ENCODE measurements at regions not wholly inside any gene's neighbourhood (a gene's known extent, or its start where the extent isn't known, plus 50 kb on each side); places are given as distances from the start of the nearest gene placed in this dataset.

DNA sequence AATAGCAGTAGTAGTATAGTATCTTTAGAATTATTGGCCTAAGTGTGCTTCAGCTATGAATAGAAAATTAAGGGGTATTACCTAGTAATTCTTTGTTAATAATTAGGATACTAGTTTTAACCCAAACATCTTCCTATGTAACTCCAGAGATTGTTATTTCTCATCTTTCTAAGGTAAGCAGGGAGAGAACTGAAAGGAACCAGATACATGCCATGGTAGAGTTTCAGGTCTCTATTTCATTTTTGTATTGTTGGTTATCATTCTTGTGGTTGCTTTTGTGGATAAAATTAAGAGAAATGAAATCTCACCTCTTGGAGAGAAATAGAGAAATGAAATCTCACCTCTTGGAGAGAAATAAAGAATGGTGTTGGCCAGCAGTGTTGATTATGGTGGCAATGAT lies 597.1 kb upstream of the CT83 start:
- Histone ChIP-seq H3K27me3 (ENCODE audit: control insufficient read depth, insufficient read depth, low read length) (no peaks in the 10 kb centered on the region), H3K4me3 (ENCODE audit: low read depth, low read length) (no peak overlapping the region), H3K36me3 (ENCODE audit: control insufficient read depth, insufficient read depth, low read length) (no peaks in the 10 kb centered on the region)
- TF ChIP-seq, protein P1, sequence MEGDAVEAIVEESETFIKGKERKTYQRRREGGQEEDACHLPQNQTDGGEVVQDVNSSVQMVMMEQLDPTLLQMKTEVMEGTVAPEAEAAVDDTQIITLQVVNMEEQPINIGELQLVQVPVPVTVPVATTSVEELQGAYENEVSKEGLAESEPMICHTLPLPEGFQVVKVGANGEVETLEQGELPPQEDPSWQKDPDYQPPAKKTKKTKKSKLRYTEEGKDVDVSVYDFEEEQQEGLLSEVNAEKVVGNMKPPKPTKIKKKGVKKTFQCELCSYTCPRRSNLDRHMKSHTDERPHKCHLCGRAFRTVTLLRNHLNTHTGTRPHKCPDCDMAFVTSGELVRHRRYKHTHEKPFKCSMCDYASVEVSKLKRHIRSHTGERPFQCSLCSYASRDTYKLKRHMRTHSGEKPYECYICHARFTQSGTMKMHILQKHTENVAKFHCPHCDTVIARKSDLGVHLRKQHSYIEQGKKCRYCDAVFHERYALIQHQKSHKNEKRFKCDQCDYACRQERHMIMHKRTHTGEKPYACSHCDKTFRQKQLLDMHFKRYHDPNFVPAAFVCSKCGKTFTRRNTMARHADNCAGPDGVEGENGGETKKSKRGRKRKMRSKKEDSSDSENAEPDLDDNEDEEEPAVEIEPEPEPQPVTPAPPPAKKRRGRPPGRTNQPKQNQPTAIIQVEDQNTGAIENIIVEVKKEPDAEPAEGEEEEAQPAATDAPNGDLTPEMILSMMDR (IDR thresholded peaks at IDR 0.05; ENCODE audit: insufficient read depth, low read length, poor library complexity, severe bottlenecking): no peak
- no peak for DNase-seq (ENCODE audit: low read depth)

DNA sequence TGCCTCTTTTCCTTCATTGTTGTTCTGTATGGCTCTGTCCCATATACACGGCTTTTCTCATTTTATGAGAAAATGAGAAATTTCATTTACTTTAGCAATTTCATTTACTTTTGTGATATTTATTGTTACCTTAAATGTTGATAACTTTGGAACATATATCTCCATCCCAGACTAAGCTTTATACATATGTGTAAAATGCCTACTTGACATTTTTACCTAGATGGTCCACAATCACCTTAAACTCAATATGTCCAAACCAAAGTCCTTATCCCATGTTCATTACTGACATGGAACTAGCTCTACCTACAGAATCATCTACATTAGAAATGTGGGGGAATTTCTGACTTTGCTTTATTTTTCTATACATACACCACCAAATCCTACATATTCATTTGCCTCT lies 590.5 kb upstream of the CT83 start:
- no peaks in the 10 kb centered on the region for H3K27me3 ChIP-seq (ENCODE audit: control insufficient read depth, insufficient read depth, low read length)
- H3K36me3 ChIP-seq (ENCODE audit: control insufficient read depth, insufficient read depth, low read length): no peaks in the 10 kb centered on the region
- no peak overlapping the region for H3K4me3 ChIP-seq (ENCODE audit: low read depth, low read length)
- TF ChIP-seq, protein P1 (IDR thresholded peaks at IDR 0.05; ENCODE audit: insufficient read depth, low read length, poor library complexity, severe bottlenecking): no peak
- no peak for DNase-seq (ENCODE audit: low read depth)

DNA sequence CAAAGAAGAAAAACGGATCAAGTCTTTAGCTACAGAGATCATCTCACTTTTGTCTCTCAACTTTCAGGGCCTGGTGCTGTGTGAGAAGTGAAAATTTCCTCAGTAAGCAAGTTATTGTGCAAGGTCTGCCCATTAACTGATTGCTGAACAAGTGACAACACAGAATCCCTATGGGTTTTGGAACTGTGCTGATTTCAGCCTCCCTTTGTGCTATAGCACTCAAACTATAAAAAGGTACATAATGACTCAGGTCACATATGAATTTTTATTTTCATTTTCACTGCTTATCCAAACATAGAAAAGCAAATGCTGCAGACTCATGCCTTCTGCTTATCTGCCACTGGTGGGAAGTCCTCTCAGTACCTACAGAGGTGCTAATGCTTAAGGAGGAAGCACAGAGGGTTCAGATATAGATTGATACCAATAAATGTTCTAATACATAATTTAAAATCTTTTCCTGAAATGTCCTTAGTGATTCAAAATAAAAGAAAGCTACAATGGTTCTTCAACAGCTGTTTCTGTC lies 576.2 kb upstream of the CT83 start:
- H3K4me3 ChIP-seq (ENCODE audit: low read depth, low read length): no peak overlapping the region
- TF ChIP-seq, protein P1 (IDR thresholded peaks at IDR 0.05; ENCODE audit: insufficient read depth, low read length, poor library complexity, severe bottlenecking): no peak
- H3K27me3 ChIP-seq (ENCODE audit: control insufficient read depth, insufficient read depth, low read length): no peaks in the 10 kb centered on the region

DNA sequence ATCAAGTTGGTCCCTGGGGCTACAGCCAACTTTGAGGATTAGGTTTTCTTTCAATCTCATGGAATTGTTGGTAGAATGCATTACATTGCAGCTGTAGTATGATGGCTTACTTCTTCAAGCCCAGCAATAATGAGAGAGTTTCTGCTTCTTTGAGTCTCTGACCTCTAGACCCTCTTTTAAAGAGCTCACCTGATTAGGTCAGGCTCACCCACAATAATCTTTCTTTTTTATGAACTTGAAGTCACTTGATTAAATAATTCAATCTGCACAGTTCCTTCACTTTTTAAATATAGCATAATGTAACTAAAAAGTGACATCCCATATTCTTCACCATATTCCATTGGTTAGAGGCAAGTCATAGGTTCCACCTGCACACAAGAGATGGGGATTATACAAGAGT lies 547.5 kb upstream of the CT83 start:
- H3K36me3 ChIP-seq (ENCODE audit: control insufficient read depth, insufficient read depth, low read length): no peaks in the 10 kb centered on the region
- H3K27me3 ChIP-seq (ENCODE audit: control insufficient read depth, insufficient read depth, low read length): no peaks in the 10 kb centered on the region
- no peak for DNase-seq (ENCODE audit: low read depth)
- TF ChIP-seq, protein P1 (IDR thresholded peaks at IDR 0.05; ENCODE audit: insufficient read depth, low read length, poor library complexity, severe bottlenecking): no peak
- H3K4me3 ChIP-seq (ENCODE audit: low read depth, low read length): no peak overlapping the region

More for the DNA sequence above, 576.2 kb upstream of the CT83 start:
- H3K36me3 ChIP-seq (ENCODE audit: control insufficient read depth, insufficient read depth, low read length): no peaks in the 10 kb centered on the region
- no peak for DNase-seq (ENCODE audit: low read depth)

DNA sequence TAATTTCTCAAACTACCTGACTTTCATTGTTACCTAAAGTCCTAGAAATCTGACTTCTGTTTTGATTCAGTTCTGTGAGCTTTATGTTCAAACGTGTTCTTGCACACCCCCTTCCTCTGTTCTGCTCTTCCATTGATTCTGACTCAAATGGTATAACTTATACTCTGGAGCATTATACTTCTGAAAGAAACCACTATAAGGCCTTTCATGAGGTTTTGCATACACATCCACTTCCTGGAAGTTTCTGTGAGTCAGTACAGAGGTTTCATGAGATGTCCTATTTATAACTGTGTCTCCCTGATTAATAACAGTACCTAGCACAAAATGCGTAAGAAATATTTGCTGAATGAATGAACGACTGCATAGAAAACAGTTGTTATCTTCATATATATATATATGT lies 540.2 kb upstream of the CT83 start:
- Histone ChIP-seq H3K36me3 (ENCODE audit: control insufficient read depth, insufficient read depth, low read length) (no peaks in the 10 kb centered on the region), H3K27me3 (ENCODE audit: control insufficient read depth, insufficient read depth, low read length) (no peaks in the 10 kb centered on the region), H3K4me3 (ENCODE audit: low read depth, low read length) (no peak overlapping the region)
- TF ChIP-seq, protein P1 (IDR thresholded peaks at IDR 0.05; ENCODE audit: insufficient read depth, low read length, poor library complexity, severe bottlenecking): no peak
- no peak for DNase-seq (ENCODE audit: low read depth)

DNA sequence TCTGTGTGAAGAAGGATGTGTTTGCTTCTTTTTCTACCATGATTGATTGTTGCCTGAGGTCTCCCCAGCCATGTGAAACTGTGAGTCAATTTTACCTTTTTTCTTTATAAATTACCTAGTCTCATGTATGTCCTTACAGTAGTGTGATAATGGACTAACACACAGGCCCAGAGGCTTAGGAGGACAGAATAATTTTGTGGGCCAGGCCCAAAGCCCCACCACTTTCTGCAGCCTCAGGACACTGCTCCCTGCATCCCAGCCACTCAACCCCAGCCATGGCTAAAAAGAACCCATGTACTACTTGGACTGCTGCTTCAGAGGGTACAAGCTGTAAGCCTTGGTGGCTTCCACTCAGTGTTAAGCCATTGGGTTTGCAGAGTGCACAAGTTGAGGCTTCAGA lies 512.7 kb upstream of the CT83 start:
- Histone ChIP-seq H3K36me3 (ENCODE audit: control insufficient read depth, insufficient read depth, low read length) (no peaks in the 10 kb centered on the region), H3K27me3 (ENCODE audit: control insufficient read depth, insufficient read depth, low read length) (no peaks in the 10 kb centered on the region), H3K4me3 (ENCODE audit: low read depth, low read length) (no peak overlapping the region)
- no peak for DNase-seq (ENCODE audit: low read depth)
- TF ChIP-seq, protein P1 (IDR thresholded peaks at IDR 0.05; ENCODE audit: insufficient read depth, low read length, poor library complexity, severe bottlenecking): no peak
